ENCODE measurements at regions not wholly inside any gene's neighbourhood (a gene's known extent, or its start where the extent isn't known, plus 50 kb on each side); places are given as distances from the start of the nearest gene placed in this dataset.
A peak's percentile ranks its signal among the peaks of the same experiment; 100 is the strongest.

DNA sequence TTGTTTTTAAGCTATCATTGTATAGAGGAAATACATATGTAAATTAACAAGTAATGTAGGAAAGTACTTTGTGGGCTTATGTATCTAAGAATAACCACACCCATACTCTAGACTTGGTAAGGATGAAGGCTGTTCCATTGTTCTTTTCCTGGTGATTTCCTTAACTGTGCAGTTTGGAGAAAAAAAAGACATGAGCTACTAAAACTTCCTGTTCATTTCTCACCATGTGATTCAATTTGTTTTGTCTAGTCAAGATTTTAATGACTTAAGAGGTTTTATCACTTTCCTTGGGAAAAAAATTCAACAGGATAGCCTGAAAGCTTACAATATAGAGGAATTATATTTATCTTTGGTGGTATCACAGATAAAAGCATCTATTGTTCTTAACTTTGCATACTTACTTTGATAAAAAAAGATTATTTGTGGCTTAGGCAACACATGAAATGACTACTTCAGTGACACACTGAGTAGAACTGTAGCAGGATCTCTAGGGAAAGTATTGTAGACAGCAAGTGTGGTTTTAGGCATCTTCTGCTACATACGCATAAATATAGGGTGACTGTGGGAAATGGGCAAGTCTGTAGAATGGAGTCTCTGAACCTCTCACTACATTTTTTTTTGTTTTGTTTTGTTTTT is 80.3 kb downstream of the GJA1 start:
- no peak for TF ChIP-seq CTCF (conservative IDR thresholded peaks at IDR 0.05; ENCODE audit: low read length)
- peak; percentile 14 for DNase-seq (ENCODE audit: low read depth)
- H3K4me3 ChIP-seq (ENCODE audit: low read length), result no peak overlapping the region

GRCh38 chr6:121516331-121516730 is 80.9 kb downstream of the GJA1 start:
- DNase-seq (ENCODE audit: low read depth), result no peak
- TF ChIP-seq CTCF (conservative IDR thresholded peaks at IDR 0.05; ENCODE audit: low read length), result no peak

DNA sequence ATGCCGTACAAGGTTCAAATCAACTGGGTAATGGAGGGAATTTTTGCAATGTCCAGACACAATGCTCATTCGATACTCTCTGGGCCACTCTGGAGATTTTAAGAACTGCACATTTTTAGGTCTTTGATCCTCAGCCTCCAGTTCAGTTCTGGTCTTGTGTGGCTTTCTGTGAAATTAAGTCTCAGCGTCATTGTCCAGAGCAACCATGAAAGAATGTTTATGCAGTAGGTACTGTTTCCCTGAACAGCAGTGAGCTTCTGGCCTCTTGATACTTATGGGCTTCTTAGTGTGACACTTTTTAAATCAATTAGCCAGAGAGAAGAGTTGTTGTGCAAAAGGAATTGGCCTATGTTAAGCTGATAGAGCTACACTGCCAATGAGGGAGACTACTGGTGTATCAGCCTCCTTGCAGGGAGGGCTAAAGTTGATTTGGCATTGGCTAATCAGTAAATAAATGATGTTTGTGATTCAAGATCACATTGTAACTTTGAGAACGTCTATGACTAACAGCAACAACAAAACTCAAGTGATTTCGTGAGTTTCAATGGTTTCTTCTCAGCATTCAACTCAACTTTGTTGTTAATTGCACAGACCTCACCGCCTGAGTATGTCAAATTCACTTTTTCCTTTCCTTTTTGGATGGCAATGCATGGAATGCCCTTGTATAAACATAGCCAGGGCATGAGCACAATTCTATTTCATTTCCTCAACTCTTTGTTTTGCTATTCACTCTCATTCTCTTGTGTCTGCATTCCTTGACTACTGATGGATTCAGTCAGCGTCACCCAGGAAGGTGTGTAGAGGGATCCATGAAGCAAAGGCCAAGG is 85.1 kb downstream of the GJA1 start:
- TF ChIP-seq CTCF (conservative IDR thresholded peaks at IDR 0.05; ENCODE audit: low read length), result no peak
- DNase-seq (ENCODE audit: low read depth), result peak; percentile 86
- H3K4me3 ChIP-seq (ENCODE audit: low read length), result no peak overlapping the region

More at GRCh38 chr6:121516331-121516730, 80.9 kb downstream of the GJA1 start:
- H3K4me3 ChIP-seq (ENCODE audit: low read length), result no peak overlapping the region

- TF ChIP-seq CTCF (conservative IDR thresholded peaks at IDR 0.05; ENCODE audit: low read length), result no peak
- H3K4me3 ChIP-seq (ENCODE audit: low read length), result no peak overlapping the region
- DNase-seq (ENCODE audit: low read depth), result no peak
Observed at GRCh38 chr6:121521164-121521555, 85.7 kb downstream of the GJA1 start.

DNA sequence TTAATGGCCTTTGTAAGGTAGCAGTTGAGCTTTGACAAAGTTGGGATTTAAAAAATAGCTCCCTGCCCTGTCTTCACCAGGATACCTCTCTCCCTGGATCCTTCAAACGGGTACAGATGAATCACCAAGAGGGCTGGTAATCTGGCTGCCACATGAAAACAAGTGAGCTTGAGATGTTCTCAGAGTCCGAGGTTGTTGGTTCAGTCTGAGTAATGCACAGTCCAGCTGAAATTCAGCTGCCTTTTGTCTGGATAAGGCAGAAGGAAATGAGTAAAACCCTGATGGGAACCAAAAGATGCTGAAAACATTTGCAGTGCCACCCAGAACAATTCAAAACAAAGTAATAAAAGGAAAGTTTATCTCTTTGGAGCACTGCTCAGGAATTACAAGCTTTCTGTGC is 86.8 kb downstream of the GJA1 start:
- H3K4me3 ChIP-seq (ENCODE audit: low read length), result peak overlapping the region; percentile 49
- no peak for TF ChIP-seq CTCF (conservative IDR thresholded peaks at IDR 0.05; ENCODE audit: low read length)
- peak; percentile 95 for DNase-seq (ENCODE audit: low read depth)

DNA sequence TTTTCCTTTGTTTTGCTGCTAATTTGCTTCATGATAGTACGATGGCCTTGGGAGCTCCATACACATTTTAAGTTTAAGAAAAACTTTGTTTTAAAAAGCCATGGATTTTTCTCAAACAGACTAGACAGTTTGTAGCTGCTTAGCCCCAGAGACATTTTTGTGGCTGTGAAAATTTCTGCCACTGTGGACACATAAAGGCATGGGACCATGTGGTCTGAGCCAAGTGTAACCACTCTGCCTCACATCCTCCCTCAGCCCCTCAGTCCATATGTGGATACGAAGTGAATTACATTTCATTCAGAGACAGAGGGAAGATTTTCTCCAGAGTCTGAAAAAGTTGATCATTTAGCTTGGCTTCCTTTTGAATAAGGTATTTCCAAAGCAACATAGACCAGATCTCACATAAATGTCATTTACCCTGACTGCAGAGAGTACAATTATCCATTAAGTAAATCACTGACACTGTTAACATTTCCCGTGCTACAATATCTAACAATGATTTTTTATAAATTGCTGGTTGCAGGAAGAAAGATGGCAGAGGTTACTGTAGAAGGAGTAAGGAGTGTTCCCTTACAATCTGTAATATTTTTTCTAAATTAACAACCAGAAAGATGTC is 87.4 kb downstream of the GJA1 start:
- no peak for TF ChIP-seq CTCF (conservative IDR thresholded peaks at IDR 0.05; ENCODE audit: low read length)
- peak overlapping the region; percentile 49 for H3K4me3 ChIP-seq (ENCODE audit: low read length)
- DNase-seq (ENCODE audit: low read depth), result peak; percentile 74
